H1 (cell line): ENCODE measurements at regions not wholly inside any gene's neighbourhood (a gene's known extent, or its start where the extent isn't known, plus 50 kb on each side); places are given as distances from the start of the nearest gene placed in this dataset.

Experiments used
- CTCF ChIA-PET: fragments of 300-600 bp; sonication (Branson Sonifier 250); formaldehyde crosslinking; loops from one replicate; lab custom pipeline; 2021; ENCODE audit not compliant: partially characterized antibody; lab: Charles Lee
- POLR2A ChIA-PET: fragments of 300-600 bp; sonication (Branson Sonifier 250); formaldehyde crosslinking; loops from one replicate; lab custom pipeline; 2021; ENCODE audit warnings: inconsistent platforms; ENCODE audit not compliant: partially characterized antibody; lab: Charles Lee
- DNase-seq, 2 experiments: peaks; one replicate each; pipeline versions ENCODE4 v3.0.0 to v3.0.0-alpha.2; 2010 to 2022; ENCODE audit warnings: low spot score in 2 of 2, low read depth in 1 of 2, mixed read lengths in 1 of 2
- FAIRE-seq: peaks from 2 replicates; lab custom pipeline; 2011; peaks lifted over from hg19 to GRCh38; lab: Jason Lieb, UNC
- H2AFZ ChIP-seq: 2 replicates; pipeline ENCODE4 v1.8.1; 2012; ENCODE audit warnings: low read length, inconsistent platforms
- H2AK5ac ChIP-seq: 2 replicates; pipeline ENCODE4 v1.6.1; 2013; ENCODE audit warnings: low read depth, low read length
- H2BK120ac ChIP-seq: replicated peaks from 2 replicates; pipeline ENCODE3; 2013; ENCODE audit warnings: low read depth, low read length, inconsistent platforms
- H2BK12ac ChIP-seq: 2 replicates; pipeline ENCODE4 v1.6.1; 2013; ENCODE audit warnings: low read depth, low read length
- H2BK15ac ChIP-seq: 2 replicates; pipeline ENCODE4 v1.6.1; 2013; ENCODE audit warnings: low read length
- H2BK20ac ChIP-seq: 2 replicates; pipeline ENCODE4 v1.6.1; 2013; ENCODE audit warnings: low read length
- H2BK5ac ChIP-seq: 2 replicates; pipeline ENCODE4 v1.6.1; 2013; ENCODE audit warnings: low read depth, low read length
- H3K14ac ChIP-seq: 2 replicates; pipeline ENCODE4 v1.6.1; 2013; ENCODE audit warnings: inconsistent platforms; ENCODE audit not compliant: insufficient read length
- H3K18ac ChIP-seq: 2 replicates; pipeline ENCODE4 v1.6.1; 2013; ENCODE audit warnings: low read length; ENCODE audit errors: extremely low read depth
- H3K23ac ChIP-seq: 2 replicates; pipeline ENCODE4 v1.6.1; 2013; ENCODE audit warnings: inconsistent platforms; ENCODE audit not compliant: insufficient read length
- H3K23me2 ChIP-seq: 2 replicates; pipeline ENCODE4 v1.6.1; 2013; ENCODE audit warnings: low read depth, low read length
- H3K27ac ChIP-seq: 2 replicates; pipeline ENCODE4 v1.6.1; 2011; ENCODE audit warnings: low read depth, low read length, inconsistent platforms
- H3K27me3 ChIP-seq, 4 experiments: replicated peaks in 1 of 4; 1 replicate in 1 of 4; 2 replicates in 3 of 4; pipeline versions ENCODE4 v1.6.1 to v1.8.1; 2011 to 2013; ENCODE audit warnings: low read length in 3 of 4, mild to moderate bottlenecking in 3 of 4, inconsistent platforms in 2 of 4, mixed read lengths in 2 of 4, moderate library complexity in 1 of 4; ENCODE audit not compliant: control insufficient read depth in 3 of 4, insufficient read depth in 3 of 4; ENCODE audit errors: extremely low read depth in 1 of 4
- H3K36me3 ChIP-seq, 4 experiments: 2 replicates each; pipeline versions ENCODE4 v1.6.1 to v1.8.1; 2011 to 2013; ENCODE audit warnings: mild to moderate bottlenecking in 4 of 4, low read length in 3 of 4, moderate library complexity in 2 of 4, control low read depth in 1 of 4, inconsistent platforms in 1 of 4; ENCODE audit not compliant: insufficient read depth in 4 of 4, control insufficient read depth in 2 of 4
- H3K4ac ChIP-seq: replicated peaks from 2 replicates; pipeline ENCODE3; 2013; ENCODE audit warnings: low read length, low read depth, mixed read lengths, inconsistent platforms; ENCODE audit not compliant: insufficient read length
- H3K4me1 ChIP-seq, 4 experiments: replicated peaks in 1 of 4; 1 replicate in 1 of 4; 2 replicates in 3 of 4; pipeline versions ENCODE4 v1.6.1 to v1.8.1; 2011 to 2013; ENCODE audit warnings: low read length in 3 of 4, inconsistent platforms in 2 of 4, mixed read lengths in 1 of 4; ENCODE audit not compliant: insufficient read depth in 4 of 4, control insufficient read depth in 3 of 4
- H3K4me2 ChIP-seq, 2 experiments: 2 replicates each; pipeline versions ENCODE4 v1.6.1 to v1.8.1; 2011 to 2013; ENCODE audit warnings: low read depth in 2 of 2, low read length in 2 of 2, control low read depth in 1 of 2, inconsistent platforms in 1 of 2, mild to moderate bottlenecking in 1 of 2; ENCODE audit not compliant: insufficient read depth in 1 of 2
- H3K4me3 ChIP-seq, 4 experiments: fragments of 200-600, 300-600 bp in 1 of 4; sonication (generic), shearing (Covaris generic), sonication (Bioruptor Twin) in 1 of 4; 2 replicates each; pipeline versions ENCODE4 v1.5.1 to v1.8.1; 2011 to 2016; ENCODE audit warnings: low read length in 4 of 4, low read depth in 3 of 4, control low read depth in 2 of 4, inconsistent platforms in 2 of 4, mild to moderate bottlenecking in 2 of 4, mixed read lengths in 1 of 4, moderate library complexity in 1 of 4; ENCODE audit not compliant: insufficient read depth in 2 of 4; ENCODE audit errors: extremely low read depth in 1 of 4
- H3K56ac ChIP-seq: replicated peaks from 2 replicates; pipeline ENCODE3; 2013; ENCODE audit warnings: low read depth, mild to moderate bottlenecking, mixed read lengths, low read length, inconsistent platforms; ENCODE audit not compliant: insufficient read length
- H3K79me1 ChIP-seq: 2 replicates; pipeline ENCODE4 v1.6.1; 2013; ENCODE audit warnings: low read depth, low read length, control low read depth
- H3K79me2 ChIP-seq, 2 experiments: 2 replicates each; pipeline versions ENCODE4 v1.6.1 to v1.8.1; 2012 to 2013; ENCODE audit warnings: low read length in 2 of 2, mild to moderate bottlenecking in 2 of 2, inconsistent platforms in 1 of 2; ENCODE audit not compliant: insufficient read depth in 2 of 2, control insufficient read depth in 1 of 2
- H3K9ac ChIP-seq, 4 experiments: replicated peaks in 1 of 4; 1 replicate in 1 of 4; 2 replicates in 3 of 4; pipeline versions ENCODE4 v1.6.1 to v1.8.1; 2011 to 2013; ENCODE audit warnings: low read depth in 3 of 4, low read length in 3 of 4, control low read depth in 2 of 4, mild to moderate bottlenecking in 2 of 4, moderate library complexity in 2 of 4, inconsistent platforms in 1 of 4; ENCODE audit errors: extremely low read depth in 1 of 4
- H3K9me3 ChIP-seq, 2 experiments: 2 replicates each; pipeline versions ENCODE4 v1.6.1 to v1.8.1; 2012 to 2013; ENCODE audit warnings: mild to moderate bottlenecking in 2 of 2, moderate library complexity in 2 of 2, control low read depth in 1 of 2, inconsistent platforms in 1 of 2, low read depth in 1 of 2, low read length in 1 of 2, mixed read lengths in 1 of 2; ENCODE audit not compliant: insufficient read depth in 2 of 2
- H4K20me1 ChIP-seq, 2 experiments: replicated peaks in 1 of 2; 2 replicates each; pipeline versions ENCODE3 to v1.8.1; 2011 to 2013; ENCODE audit warnings: inconsistent platforms in 2 of 2, low read length in 2 of 2, mild to moderate bottlenecking in 1 of 2; ENCODE audit not compliant: insufficient read depth in 2 of 2, control insufficient read depth in 1 of 2
- H4K5ac ChIP-seq: 2 replicates; pipeline ENCODE4 v1.6.1; 2013; ENCODE audit warnings: low read length, low read depth, mixed read lengths, inconsistent platforms; ENCODE audit not compliant: insufficient read length
- H4K8ac ChIP-seq: 2 replicates; pipeline ENCODE4 v1.8.0; 2013; ENCODE audit warnings: mild to moderate bottlenecking, moderate library complexity, low read length, inconsistent platforms; ENCODE audit not compliant: insufficient read depth; ENCODE audit errors: extremely low read depth
- H4K91ac ChIP-seq: replicated peaks from 2 replicates; pipeline ENCODE3; 2013; ENCODE audit warnings: low read length, mixed read lengths, inconsistent platforms; ENCODE audit not compliant: insufficient read length
- EP300 ChIP-seq, 2 experiments: IDR thresholded peaks; 1 replicate in 1 of 2; 2 replicates in 1 of 2; pipeline ENCODE4 v1.6.1; 2011 to 2012; ENCODE audit warnings: low read depth in 2 of 2, low read length in 2 of 2, mild to moderate bottlenecking in 2 of 2, borderline replicate concordance in 1 of 2, inconsistent platforms in 1 of 2, moderate library complexity in 1 of 2
- NRF1 ChIP-seq: IDR thresholded peaks from 2 replicates; pipeline ENCODE4 v1.6.1; 2011; ENCODE audit warnings: mild to moderate bottlenecking, low read depth, low read length, improper control_type of control experiment
- SP1 ChIP-seq: IDR thresholded peaks from 2 replicates; pipeline ENCODE4 v1.6.1; 2011; ENCODE audit warnings: low read depth, low read length
- SP2 ChIP-seq: IDR thresholded peaks from 2 replicates; pipeline ENCODE4 v1.6.1; 2012; ENCODE audit warnings: mild to moderate bottlenecking, low read length, inconsistent platforms
- TAF7 ChIP-seq: optimal IDR thresholded peaks from 2 replicates; pipeline ENCODE3; 2011; ENCODE audit warnings: low read depth, mild to moderate bottlenecking, inconsistent platforms, low read length, moderate library complexity, borderline replicate concordance
- WGBS, 2 experiments: shearing (Covaris generic) in 1 of 2; methylation state at CpG; one replicate each; pipeline versions ENCODE4 v1.1.6 to v1.1.7; 2013 to 2015; ENCODE audit warnings: low lambda C conversion rate in 2 of 2, mixed read lengths in 2 of 2, inconsistent platforms in 1 of 2, low coverage in 1 of 2, missing lambda C conversion rate in 1 of 2; ENCODE audit not compliant: insufficient replicate concordance in 2 of 2, insufficient coverage in 1 of 2, insufficient read length in 1 of 2; ENCODE audit errors: extremely low coverage in 1 of 2, missing lambda C conversion rate in 1 of 2; 5-methylcytosine and 5-hydroxymethylcytosine counted together

GRCh38 chr22:49609207-49609876 is 218.3 kb downstream of the BRD1 start:
- H2AK5ac ChIP-seq, result no peak overlapping the region
- no peak overlapping the region for H4K91ac ChIP-seq
- no peak overlapping the region for H2BK15ac ChIP-seq
- no peaks in the 10 kb centered on the region for H3K23me2 ChIP-seq
- H3K9me3 ChIP-seq, result peaks cover 3 to 8% of the 10 kb centered on the region in 2 experiments; a peak in 3 of 4 replicates
- no peaks in the 10 kb centered on the region; a peak in 1 of 4 replicates for H3K79me2 ChIP-seq
- no peak for TF ChIP-seq EP300 (IDR thresholded peaks at IDR 0.05; ENCODE audit: borderline replicate concordance in 1 of 2, low read depth in 2 of 2, low read length in 2 of 2)
- no peak for TF ChIP-seq SP2
- TF ChIP-seq SP1, result no peak
- TF ChIP-seq NRF1, result no peak
- TF ChIP-seq TAF7, result no peak
- DNase-seq (no peak), FAIRE-seq (no peak)
- no peak overlapping the region for H2BK20ac ChIP-seq
- H3K27me3 ChIP-seq, result no peaks in the 10 kb centered on the region
- no peaks in the 10 kb centered on the region for H3K4me1 ChIP-seq
- H3K23ac ChIP-seq, result no peak overlapping the region
- ChIA-PET POLR2A (no interaction called here), CTCF (interaction anchor here (0.9 kb wide), 1 partner anchor 23 kb away, joined by 3 read pairs; no protein-coding TSS in a partner anchor)
- H3K36me3 ChIP-seq, result no peaks in the 10 kb centered on the region
- no peak overlapping the region for H4K8ac ChIP-seq
- no peak overlapping the region for H3K4ac ChIP-seq
- H3K18ac ChIP-seq, result no peak overlapping the region
- H2BK5ac ChIP-seq, result no peak overlapping the region
- no peak overlapping the region for H3K9ac ChIP-seq
- no peak overlapping the region for H4K5ac ChIP-seq
- H2BK12ac ChIP-seq, result no peak overlapping the region
- H2BK120ac ChIP-seq, result no peak overlapping the region
- no peak overlapping the region for H3K14ac ChIP-seq
- 90% methylated on average over 21 of the region's 24 CpGs; no CpG with 5 or more reads in 1 of the 2 experiments for WGBS, 2 experiments
- no peaks in the 10 kb centered on the region for H4K20me1 ChIP-seq
- no peaks in the 10 kb centered on the region for H3K79me1 ChIP-seq
- no peak overlapping the region for H2AFZ ChIP-seq
- no peak overlapping the region for H3K56ac ChIP-seq
- no peak overlapping the region for H3K4me3 ChIP-seq
- H3K27ac ChIP-seq, result no peak overlapping the region
- no peak overlapping the region for H3K4me2 ChIP-seq
